Fibroblast of the aortic adventitia (primary cell): ENCODE measurements at regions not wholly inside any gene's neighbourhood (a gene's known extent, or its start where the extent isn't known, plus 50 kb on each side); places are given as distances from the start of the nearest gene placed in this dataset.
A peak's percentile ranks its signal among the peaks of the same experiment; 100 is the strongest.

Experiments used
- DNase-seq: peaks from one replicate; pipeline ENCODE4 v3.0.0-alpha.2; 2010; ENCODE audit warnings: low read depth
- H3K4me3 ChIP-seq: 2 replicates; pipeline ENCODE4 v1.5.1; 2011; ENCODE audit warnings: low read depth, mild to moderate bottlenecking, control low read depth, low read length, moderate library complexity
- CTCF ChIP-seq: IDR thresholded peaks from 2 replicates; pipeline ENCODE4 v1.5.1; 2011; ENCODE audit warnings: mild to moderate bottlenecking, low read length, control low read depth, inconsistent platforms; ENCODE audit not compliant: insufficient read depth

- no peak overlapping the region for H3K4me3 ChIP-seq
- no peak for DNase-seq
- no peak for TF ChIP-seq CTCF
These were observed 147.4 kb upstream of the ZC3H12C start for GRCh38 chr11:109945626-109946321.

DNA sequence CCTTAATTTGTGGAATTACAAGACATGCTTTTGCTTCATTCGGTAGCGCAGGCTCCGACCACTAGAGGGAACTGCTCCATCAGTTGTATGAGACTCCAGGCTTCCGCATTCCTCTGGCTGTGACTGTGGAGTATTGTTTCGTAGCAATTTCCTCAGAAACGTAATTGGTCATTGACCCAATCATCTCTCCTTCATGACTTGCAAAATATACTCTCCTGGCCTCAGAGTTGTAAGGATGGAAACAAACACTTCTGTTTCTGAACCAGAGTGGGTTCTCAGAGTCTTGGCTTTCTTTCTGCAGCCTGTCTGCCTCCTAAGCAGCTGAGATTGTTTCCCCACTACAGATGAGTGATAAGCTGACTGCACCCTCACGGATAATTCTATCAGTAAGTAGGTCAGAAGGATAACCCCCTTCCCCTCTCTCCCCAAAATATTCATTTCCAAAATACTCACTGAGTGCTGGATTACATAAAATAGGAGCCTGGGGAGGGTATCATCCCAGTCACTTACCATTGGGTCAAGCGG lies 146.8 kb upstream of the ZC3H12C start:
- peak; percentile 96 for TF ChIP-seq CTCF
- peak; percentile 99 for DNase-seq
- H3K4me3 ChIP-seq = peak overlapping the region; percentile 52

DNA sequence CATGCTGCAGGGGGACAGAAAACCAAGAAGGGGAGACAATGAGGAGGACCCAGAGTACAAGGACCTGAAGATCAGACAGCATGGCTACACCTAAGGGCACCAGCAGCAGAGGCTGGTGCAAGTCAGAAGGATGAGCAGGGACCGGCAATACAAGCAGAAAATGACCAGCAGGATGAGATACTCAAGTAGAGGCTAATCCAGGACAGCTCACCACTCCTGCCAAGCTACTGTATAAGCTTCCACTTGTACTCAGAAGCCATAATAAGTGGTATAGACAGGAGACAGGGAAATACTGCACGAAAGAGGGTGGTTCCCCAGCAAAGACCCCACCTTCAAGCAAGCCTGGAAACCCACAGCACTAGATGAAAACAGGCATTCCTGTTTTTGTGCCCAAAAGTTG lies 138.7 kb upstream of the ZC3H12C start:
- H3K4me3 ChIP-seq = no peak overlapping the region
- DNase-seq = no peak
- no peak for TF ChIP-seq CTCF

- H3K4me3 ChIP-seq = no peak overlapping the region
- no peak for TF ChIP-seq CTCF
These were observed 136.9 kb upstream of the ZC3H12C start for GRCh38 chr11:109956124-109956793.

DNA sequence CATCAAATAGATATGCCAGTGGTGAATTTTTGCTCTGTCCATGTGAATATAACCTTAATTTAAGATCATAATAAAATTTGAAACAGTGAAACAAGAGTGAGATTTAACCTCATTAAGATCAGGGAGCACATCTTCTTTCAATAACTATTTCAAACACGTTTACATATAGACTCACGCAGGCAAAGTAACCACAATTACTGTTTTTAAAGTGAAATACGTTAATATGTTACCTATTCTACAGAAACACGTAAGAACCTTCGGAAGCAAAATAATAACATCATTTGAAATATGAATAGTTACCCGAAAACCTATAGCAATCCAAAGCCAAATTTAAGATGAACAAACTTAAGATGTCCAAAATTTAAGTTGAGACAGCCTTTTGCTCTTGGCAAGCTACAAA lies 136.2 kb upstream of the ZC3H12C start:
- H3K4me3 ChIP-seq = no peak overlapping the region
- no peak for DNase-seq
- TF ChIP-seq CTCF = no peak

More at GRCh38 chr11:109956124-109956793, 136.9 kb upstream of the ZC3H12C start:
- DNase-seq = no peak

GRCh38 chr11:109957601-109958000 lies 135.6 kb upstream of the ZC3H12C start:
- no peak for DNase-seq
- no peak for TF ChIP-seq CTCF
- H3K4me3 ChIP-seq = no peak overlapping the region
